Activated T-helper 2 cell treated with anti-CD3 and anti-CD28 coated beads, Interferon-gamma antibody, Interleukin-2, Interleukin-4, amounts not matched to agents 10 μg/mL and 5 μg/mL and 100 μg/mL, durations not matched to agents 14 hours and 24 hours and 36 hours (primary cell): ENCODE measurements at regions not wholly inside any gene's neighbourhood (a gene's known extent, or its start where the extent isn't known, plus 50 kb on each side); places are given as distances from the start of the nearest gene placed in this dataset.

Source experiments
- DNase-seq: peaks from one replicate; pipeline ENCODE4 v3.0.0; 2021; ENCODE audit warnings: low spot score
- H3K27ac Mint-ChIP-seq: one replicate; pipeline ENCODE4 v1.8.0; 2021; ENCODE audit warnings: mixed read lengths
- H3K27me3 Mint-ChIP-seq: one replicate; pipeline ENCODE4 v1.8.0; 2021; ENCODE audit warnings: low read depth, mixed read lengths
- H3K36me3 Mint-ChIP-seq: one replicate; pipeline ENCODE4 v1.8.0; 2021; ENCODE audit warnings: low read depth, mixed read lengths
- H3K4me1 Mint-ChIP-seq: one replicate; pipeline ENCODE4 v1.8.0; 2021; ENCODE audit warnings: low read depth, mixed read lengths
- H3K4me3 Mint-ChIP-seq: one replicate; pipeline ENCODE4 v1.8.0; 2021; ENCODE audit warnings: low read depth, mild to moderate bottlenecking, moderate library complexity, mixed read lengths
- H3K9me3 Mint-ChIP-seq: one replicate; pipeline ENCODE4 v1.8.0; 2021; ENCODE audit warnings: mixed read lengths
- intact Hi-C: fragments of 100-400 bp; cut with micrococcal nuclease; formaldehyde crosslinking; loops from one replicate; pipeline ENCODE4 v1.15.1; 2023

- Mint-ChIP-seq H3K27ac (no peak overlapping the region), H3K4me1 (no peaks in the 10 kb centered on the region), H3K36me3 (no peaks in the 10 kb centered on the region), H3K4me3 (no peak overlapping the region), H3K9me3 (no peaks in the 10 kb centered on the region), H3K27me3 (no peaks in the 10 kb centered on the region)
- intact Hi-C loops, result loop anchor here (10.0 kb wide), 1 partner anchor 166 kb away; no protein-coding TSS in a partner anchor
- DNase-seq, result no peak
Observed at GRCh38 chr6:10258341-10258740, 156.5 kb downstream of the TFAP2A start.

- H3K9me3 Mint-ChIP-seq, result no peaks in the 10 kb centered on the region
- intact Hi-C loops, result loop anchor here (10.0 kb wide), 1 partner anchor 169 kb away; no protein-coding TSS in a partner anchor
- no peak overlapping the region for H3K27ac Mint-ChIP-seq
- no peaks in the 10 kb centered on the region for H3K4me1 Mint-ChIP-seq
- DNase-seq, result no peak
- no peaks in the 10 kb centered on the region for H3K27me3 Mint-ChIP-seq
- H3K4me3 Mint-ChIP-seq, result no peak overlapping the region
- H3K36me3 Mint-ChIP-seq, result no peaks in the 10 kb centered on the region
Observed at GRCh38 chr6:10256113-10256690, 158.7 kb downstream of the TFAP2A start.

DNA sequence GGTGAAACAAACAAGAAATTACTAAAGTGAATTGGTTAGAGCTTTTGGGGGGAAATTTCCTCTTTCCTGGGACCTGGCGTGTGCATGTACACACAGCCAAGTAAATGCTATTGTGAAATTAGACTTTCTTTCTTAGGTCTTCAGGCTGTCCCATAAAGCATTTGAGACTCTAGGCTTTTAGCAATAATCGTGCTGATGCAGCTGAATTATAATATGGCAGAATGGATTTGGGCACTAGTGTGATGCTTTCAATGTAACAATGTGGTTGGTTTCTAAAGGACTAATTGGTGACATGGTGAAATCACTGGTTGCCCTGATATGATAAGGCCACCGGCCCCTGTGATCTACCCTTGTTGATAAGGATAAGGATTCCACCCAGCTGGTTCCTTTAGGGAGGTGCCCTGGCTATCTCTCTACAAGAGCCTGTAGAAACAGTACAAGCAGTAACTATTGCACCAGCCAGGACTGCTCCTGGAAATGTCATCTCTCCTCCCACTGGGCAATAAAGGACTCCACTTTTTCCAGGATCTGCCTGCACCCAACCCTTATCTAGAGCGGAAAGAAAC, 164.1 kb downstream of the TFAP2A start:
- Mint-ChIP-seq H3K27me3 (no peaks in the 10 kb centered on the region), H3K4me1 (no peaks in the 10 kb centered on the region), H3K27ac (no peak overlapping the region), H3K36me3 (no peaks in the 10 kb centered on the region), H3K4me3 (no peak overlapping the region), H3K9me3 (no peaks in the 10 kb centered on the region)
- DNase-seq, result no peak
- intact Hi-C loops, result loop anchor here (10.0 kb wide), 1 partner anchor 174 kb away; no protein-coding TSS in a partner anchor

DNA sequence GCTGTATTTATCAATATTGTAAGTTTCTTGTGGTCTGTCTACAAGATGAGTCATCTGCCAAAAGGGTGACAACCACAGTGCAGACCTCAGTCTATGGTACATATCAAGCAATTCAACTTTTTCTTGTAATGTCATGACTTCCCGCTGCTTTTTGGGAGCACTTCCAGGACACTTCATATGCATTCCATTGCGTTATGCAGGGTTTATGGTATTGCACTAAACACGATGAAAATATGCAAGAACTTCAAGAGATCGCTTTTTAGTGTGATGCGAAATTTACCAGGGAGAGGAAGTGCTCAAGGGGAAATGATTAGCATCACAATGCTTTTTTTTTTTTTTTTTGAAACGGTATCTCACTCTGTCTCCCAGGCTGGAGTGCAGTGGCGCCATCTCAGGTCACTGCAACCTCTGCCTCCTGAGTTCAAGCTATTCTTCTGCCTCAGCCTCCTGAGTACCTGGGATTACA, 166.5 kb downstream of the TFAP2A start:
- Mint-ChIP-seq H3K36me3 (no peaks in the 10 kb centered on the region), H3K27ac (no peak overlapping the region), H3K9me3 (no peaks in the 10 kb centered on the region), H3K4me1 (no peaks in the 10 kb centered on the region), H3K4me3 (no peak overlapping the region), H3K27me3 (no peaks in the 10 kb centered on the region)
- intact Hi-C loops, result no loop called here
- no peak for DNase-seq

GRCh38 chr6:10237298-10238038, 177.4 kb downstream of the TFAP2A start:
- H3K4me1 Mint-ChIP-seq, result no peaks in the 10 kb centered on the region
- H3K27me3 Mint-ChIP-seq, result no peaks in the 10 kb centered on the region
- no peaks in the 10 kb centered on the region for H3K9me3 Mint-ChIP-seq
- DNase-seq, result no peak
- no peak overlapping the region for H3K27ac Mint-ChIP-seq
- H3K36me3 Mint-ChIP-seq, result no peaks in the 10 kb centered on the region
- no peak overlapping the region for H3K4me3 Mint-ChIP-seq
- intact Hi-C loops, result no loop called here

DNA sequence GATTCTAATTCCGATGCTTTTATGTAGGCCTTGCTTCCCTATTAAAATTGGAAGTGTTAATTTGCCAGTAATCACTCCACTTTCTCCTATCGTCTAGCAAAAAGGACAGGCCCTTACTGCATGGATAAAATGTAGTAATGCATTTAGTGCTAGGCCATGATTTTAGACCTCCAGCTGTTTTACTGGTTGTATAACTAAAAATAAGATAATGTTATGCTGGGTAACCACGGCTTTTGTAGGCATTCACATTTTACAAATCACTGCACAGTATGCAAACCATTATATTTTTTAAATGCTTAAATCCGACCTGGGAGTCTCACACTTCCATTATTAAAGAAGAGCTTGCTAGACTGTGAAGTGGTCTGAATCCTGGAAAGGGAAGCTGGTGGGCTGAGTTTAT, 179.5 kb downstream of the TFAP2A start:
- Mint-ChIP-seq H3K27ac (no peak overlapping the region), H3K4me1 (no peaks in the 10 kb centered on the region), H3K9me3 (no peaks in the 10 kb centered on the region), H3K36me3 (no peaks in the 10 kb centered on the region), H3K27me3 (no peaks in the 10 kb centered on the region), H3K4me3 (no peak overlapping the region)
- no peak for DNase-seq
- intact Hi-C loops, result no loop called here

- H3K4me1 Mint-ChIP-seq, result no peaks in the 10 kb centered on the region
- no peak overlapping the region for H3K27ac Mint-ChIP-seq
- H3K27me3 Mint-ChIP-seq, result no peaks in the 10 kb centered on the region
- no peak for DNase-seq
- H3K4me3 Mint-ChIP-seq, result no peak overlapping the region
- intact Hi-C loops, result no loop called here
- peaks cover 7% of the 10 kb centered on the region for H3K9me3 Mint-ChIP-seq
- no peaks in the 10 kb centered on the region for H3K36me3 Mint-ChIP-seq
Observed at GRCh38 chr6:10230531-10230930, 184.3 kb downstream of the TFAP2A start.

DNA sequence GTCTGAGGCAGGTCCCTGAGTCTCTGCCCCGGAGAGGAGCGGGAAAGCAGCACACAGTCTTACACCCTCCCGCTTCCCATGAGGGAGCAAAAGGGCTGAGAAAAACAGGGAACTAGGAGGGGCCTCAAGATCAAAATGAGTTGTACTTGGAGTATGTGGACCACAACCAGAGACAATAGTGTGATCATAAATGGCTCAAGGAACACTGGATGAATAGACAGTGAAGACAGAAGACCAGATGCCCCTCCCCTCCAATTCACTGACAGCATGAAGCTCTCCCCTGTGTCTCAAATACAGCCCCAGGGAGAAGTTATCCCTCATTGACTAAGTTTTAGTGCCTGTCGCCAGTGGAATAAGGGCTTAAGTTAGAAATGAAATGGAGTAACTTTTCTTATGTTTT, 191.0 kb downstream of the TFAP2A start:
- Mint-ChIP-seq H3K27ac (no peak overlapping the region), H3K9me3 (peaks cover 7% of the 10 kb centered on the region), H3K4me3 (no peak overlapping the region), H3K36me3 (no peaks in the 10 kb centered on the region), H3K27me3 (no peaks in the 10 kb centered on the region), H3K4me1 (no peaks in the 10 kb centered on the region)
- intact Hi-C loops, result no loop called here
- no peak for DNase-seq

- DNase-seq, result no peak
- Mint-ChIP-seq H3K27ac (no peak overlapping the region), H3K9me3 (peaks cover 4% of the 10 kb centered on the region), H3K4me1 (no peaks in the 10 kb centered on the region), H3K27me3 (no peaks in the 10 kb centered on the region), H3K4me3 (no peak overlapping the region), H3K36me3 (no peaks in the 10 kb centered on the region)
- intact Hi-C loops, result no loop called here
Observed at GRCh38 chr6:10221178-10221577, 193.7 kb downstream of the TFAP2A start.

GRCh38 chr6:10219510-10219909, 195.4 kb downstream of the TFAP2A start:
- intact Hi-C loops, result no loop called here
- no peaks in the 10 kb centered on the region for H3K27me3 Mint-ChIP-seq
- no peak overlapping the region for H3K4me3 Mint-ChIP-seq
- H3K36me3 Mint-ChIP-seq, result no peaks in the 10 kb centered on the region
- H3K27ac Mint-ChIP-seq, result no peak overlapping the region
- no peaks in the 10 kb centered on the region for H3K9me3 Mint-ChIP-seq
- DNase-seq, result no peak
- H3K4me1 Mint-ChIP-seq, result no peaks in the 10 kb centered on the region

DNA sequence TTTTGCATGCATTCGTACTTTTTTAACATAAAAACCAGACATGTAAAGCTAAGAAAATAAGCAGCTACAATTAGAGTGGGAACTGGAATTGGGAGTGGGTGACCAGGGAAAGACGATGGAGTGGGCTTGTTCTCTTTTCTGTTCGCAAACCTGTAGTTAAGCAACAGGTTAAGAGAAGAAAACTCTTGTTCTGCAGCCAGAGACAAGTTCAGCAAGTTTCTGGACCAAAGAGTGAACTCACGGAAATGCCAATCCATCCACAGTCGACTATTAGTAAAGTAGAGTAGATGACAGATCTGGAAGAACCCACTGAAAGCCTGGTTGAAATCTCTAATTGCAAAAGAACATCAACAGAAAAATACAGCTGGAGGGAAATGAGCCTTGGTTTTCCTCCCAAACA, 197.8 kb downstream of the TFAP2A start:
- Mint-ChIP-seq H3K36me3 (no peaks in the 10 kb centered on the region), H3K27ac (no peak overlapping the region), H3K4me1 (no peaks in the 10 kb centered on the region), H3K27me3 (no peaks in the 10 kb centered on the region), H3K4me3 (no peak overlapping the region), H3K9me3 (no peaks in the 10 kb centered on the region)
- intact Hi-C loops, result no loop called here
- no peak for DNase-seq

DNA sequence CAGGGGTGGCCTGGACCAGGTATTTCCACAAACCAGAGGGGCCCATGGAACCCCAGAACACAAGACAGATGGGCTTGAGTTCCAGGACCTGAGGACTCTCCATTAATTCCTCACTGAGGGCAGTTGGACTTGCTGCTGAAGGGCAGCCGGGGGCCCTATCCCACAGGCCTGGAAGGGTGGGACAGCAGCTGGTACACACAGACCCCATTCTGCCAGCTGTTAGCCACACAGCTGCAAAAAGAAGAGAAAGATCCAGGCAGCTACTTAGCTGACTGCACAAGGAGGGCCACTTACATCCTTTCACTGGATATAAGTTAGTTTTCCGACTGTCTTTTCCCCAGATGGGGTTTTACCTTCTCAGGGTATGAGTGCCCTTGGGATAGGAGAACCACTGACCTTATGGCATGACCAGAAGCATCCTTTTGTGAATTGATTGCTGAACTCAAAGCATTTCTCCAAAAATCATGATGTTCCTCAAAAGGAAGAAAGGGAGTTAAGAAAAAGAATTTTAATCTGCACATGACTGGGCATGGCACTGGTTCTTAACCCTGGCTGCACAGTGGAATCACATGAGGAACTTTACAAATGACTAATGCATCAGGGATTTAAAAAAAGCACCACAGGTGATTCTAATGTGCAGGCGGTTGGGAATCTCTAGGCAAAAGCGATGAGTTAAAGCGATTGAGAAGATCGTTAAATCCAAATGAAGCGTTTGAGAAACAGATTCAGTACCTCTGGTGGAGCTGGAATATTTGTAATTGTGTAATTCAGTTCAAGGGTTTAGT, 199.4 kb downstream of the TFAP2A start:
- intact Hi-C loops, result no loop called here
- no peak overlapping the region for H3K4me3 Mint-ChIP-seq
- H3K27me3 Mint-ChIP-seq, result no peaks in the 10 kb centered on the region
- no peak overlapping the region for H3K27ac Mint-ChIP-seq
- no peak for DNase-seq
- H3K36me3 Mint-ChIP-seq, result no peaks in the 10 kb centered on the region
- no peaks in the 10 kb centered on the region for H3K9me3 Mint-ChIP-seq
- H3K4me1 Mint-ChIP-seq, result no peaks in the 10 kb centered on the region

- H3K4me1 Mint-ChIP-seq, result no peaks in the 10 kb centered on the region
- H3K36me3 Mint-ChIP-seq, result no peaks in the 10 kb centered on the region
- no peak overlapping the region for H3K4me3 Mint-ChIP-seq
- H3K27me3 Mint-ChIP-seq, result no peaks in the 10 kb centered on the region
- no peak for DNase-seq
- no peaks in the 10 kb centered on the region for H3K9me3 Mint-ChIP-seq
- intact Hi-C loops, result no loop called here
- H3K27ac Mint-ChIP-seq, result no peak overlapping the region
Observed at GRCh38 chr6:10210052-10210451, 204.8 kb downstream of the TFAP2A start.
